HS-5 (cell line): ENCODE measurements at regions not wholly inside any gene's neighbourhood (a gene's known extent, or its start where the extent isn't known, plus 50 kb on each side); places are given as distances from the start of the nearest gene placed in this dataset.
"Not testable (repeated sequence)": the region's sequence is repeated elsewhere in the genome, so short reads cannot be mapped to it uniquely, and the experiment has no call there.

Experiments used
- DNase-seq: peaks from one replicate; pipeline ENCODE4 v3.0.0-alpha.2; 2012; ENCODE audit warnings: low read depth

- no peak for DNase-seq
Measured at GRCh38 chr5:74461251-74461650, 179.3 kb downstream of the ENC1 start.

- DNase-seq = no peak
Measured at GRCh38 chr5:74460694-74461093, 179.8 kb downstream of the ENC1 start.

- no peak for DNase-seq
Measured at GRCh38 chr5:74459984-74460383, 180.5 kb downstream of the ENC1 start.

GRCh38 chr5:74457876-74458275 lies 182.7 kb downstream of the ENC1 start:
- no peak for DNase-seq

- DNase-seq = no peak
Measured at GRCh38 chr5:74454263-74455030, 186.1 kb downstream of the ENC1 start.

GRCh38 chr5:74452856-74453255 lies 187.7 kb downstream of the ENC1 start:
- no peak for DNase-seq

GRCh38 chr5:74450095-74450494 lies 190.4 kb downstream of the ENC1 start:
- DNase-seq = no peak

GRCh38 chr5:74446725-74447241 lies 193.7 kb downstream of the ENC1 start:
- DNase-seq = no peak

GRCh38 chr5:74442466-74442865 lies 198.1 kb downstream of the ENC1 start:
- DNase-seq = no peak

- no peak for DNase-seq
Measured at GRCh38 chr5:74441616-74442015, 198.9 kb downstream of the ENC1 start.

- DNase-seq = no peak
Measured at GRCh38 chr5:74440341-74440740, 200.2 kb downstream of the ENC1 start.

- DNase-seq = not testable (repeated sequence)
Measured at GRCh38 chr5:74437870-74438269, 202.7 kb downstream of the ENC1 start.

- DNase-seq = no peak
Measured at GRCh38 chr5:74433896-74434829, 206.4 kb downstream of the ENC1 start.

GRCh38 chr5:74433255-74433895 lies 207.2 kb downstream of the ENC1 start:
- no peak for DNase-seq

- no peak for DNase-seq
Measured at GRCh38 chr5:74432721-74433120, 207.8 kb downstream of the ENC1 start.

GRCh38 chr5:74432216-74432615 lies 208.3 kb downstream of the ENC1 start:
- DNase-seq = no peak

- DNase-seq = no peak
Measured at GRCh38 chr5:74431290-74431669, 209.2 kb downstream of the ENC1 start.

GRCh38 chr5:74430631-74431289 lies 209.8 kb downstream of the ENC1 start:
- no peak for DNase-seq

- DNase-seq = no peak
Measured at GRCh38 chr5:74429495-74429894, 211.0 kb downstream of the ENC1 start.

GRCh38 chr5:74428876-74429275 lies 211.7 kb downstream of the ENC1 start:
- no peak for DNase-seq

- no peak for DNase-seq
Measured at GRCh38 chr5:74428275-74428674, 212.3 kb downstream of the ENC1 start.

- DNase-seq = no peak
Measured at GRCh38 chr5:74426506-74426905, 214.0 kb downstream of the ENC1 start.
